ENCODE measurements at regions not wholly inside any gene's neighbourhood (a gene's known extent, or its start where the extent isn't known, plus 50 kb on each side); places are given as distances from the start of the nearest gene placed in this dataset.

- no peak for TF ChIP-seq CTCF (IDR thresholded peaks at IDR 0.05; ENCODE audit: insufficient read depth, low read depth, low read length)
- CTCF ChIA-PET: interaction anchor here (0.7 kb wide), 1 partner anchor 29 kb away, joined by 3 read pairs; no protein-coding TSS in a partner anchor
Observed at GRCh38 chr7:26919906-26920493, 55.6 kb upstream of the SKAP2 start.

GRCh38 chr7:26918241-26918640 is 53.9 kb upstream of the SKAP2 start:
- TF ChIP-seq CTCF (IDR thresholded peaks at IDR 0.05; ENCODE audit: insufficient read depth, low read depth, low read length): no peak
- Histone ChIP-seq H3K36me3 (ENCODE audit: control insufficient read depth, insufficient read depth, low read length) (no peaks in the 10 kb centered on the region), H3K27me3 (ENCODE audit: control insufficient read depth, insufficient read depth, low read length) (no peaks in the 10 kb centered on the region), H3K4me3 (ENCODE audit: low read depth, low read length) (no peak overlapping the region)
- DNase-seq (ENCODE audit: low read depth): no peak
- ChIA-PET POLR2A (no interaction called here), CTCF (no interaction called here)

More at GRCh38 chr7:26919906-26920493, 55.6 kb upstream of the SKAP2 start:
- H3K36me3 ChIP-seq (ENCODE audit: control insufficient read depth, insufficient read depth, low read length): no peaks in the 10 kb centered on the region
- POLR2A ChIA-PET: no interaction called here
- H3K27me3 ChIP-seq (ENCODE audit: control insufficient read depth, insufficient read depth, low read length): no peaks in the 10 kb centered on the region
- no peak for DNase-seq (ENCODE audit: low read depth)
- H3K4me3 ChIP-seq (ENCODE audit: low read depth, low read length): no peak overlapping the region

- no peak overlapping the region for H3K4me3 ChIP-seq (ENCODE audit: low read depth, low read length)
- no peaks in the 10 kb centered on the region for H3K36me3 ChIP-seq (ENCODE audit: control insufficient read depth, insufficient read depth, low read length)
- DNase-seq (ENCODE audit: low read depth): no peak
- ChIA-PET CTCF (interaction anchor here (0.7 kb wide), 1 partner anchor 29 kb away, joined by 3 read pairs; no protein-coding TSS in a partner anchor), POLR2A (no interaction called here)
- no peak for TF ChIP-seq CTCF (IDR thresholded peaks at IDR 0.05; ENCODE audit: insufficient read depth, low read depth, low read length)
- H3K27me3 ChIP-seq (ENCODE audit: control insufficient read depth, insufficient read depth, low read length): no peaks in the 10 kb centered on the region
Observed at GRCh38 chr7:26916779-26917320, 52.5 kb upstream of the SKAP2 start.

- Histone ChIP-seq H3K4me3 (ENCODE audit: low read depth, low read length) (no peak overlapping the region), H3K36me3 (ENCODE audit: control insufficient read depth, insufficient read depth, low read length) (no peaks in the 10 kb centered on the region), H3K27me3 (ENCODE audit: control insufficient read depth, insufficient read depth, low read length) (no peaks in the 10 kb centered on the region)
- ChIA-PET CTCF (no interaction called here), POLR2A (no interaction called here)
- no peak for TF ChIP-seq CTCF (IDR thresholded peaks at IDR 0.05; ENCODE audit: insufficient read depth, low read depth, low read length)
- DNase-seq (ENCODE audit: low read depth): no peak
Observed at GRCh38 chr7:26916336-26916735, 51.9 kb upstream of the SKAP2 start.

All from BJ (cell line).